HEK293 (cell line): ENCODE measurements at regions not wholly inside any gene's neighbourhood (a gene's known extent, or its start where the extent isn't known, plus 50 kb on each side); places are given as distances from the start of the nearest gene placed in this dataset.
"Not testable (repeated sequence)": the region's sequence is repeated elsewhere in the genome, so short reads cannot be mapped to it uniquely, and the experiment has no call there.

Source experiments
- CTCF ChIA-PET: fragments of 350-600 bp; formaldehyde crosslinking; extraction: SDS; loops from one replicate; lab custom pipeline; 2021; ENCODE audit warnings: antibody characterized with exemption; lab: Yijun Ruan, JAX
- POLR2A ChIA-PET: fragments of 300-600 bp; formaldehyde crosslinking; extraction: SDS; loops from one replicate; lab custom pipeline; 2020; ENCODE audit warnings: antibody characterized with exemption, inconsistent platforms; lab: Yijun Ruan, JAX
- H3K27ac ChIP-seq: fragments of 200-500 bp; sonication (Bioruptor generic); 2 replicates; pipeline ENCODE4 v1.5.1; 2014; ENCODE audit warnings: low read depth, low read length, control low read depth, inconsistent platforms; ENCODE audit errors: extremely low read depth
- H3K36me3 ChIP-seq, 2 experiments: fragments of 200-500 bp in 1 of 2; sonication (Bioruptor generic) in 1 of 2; 1 replicate in 1 of 2; 2 replicates in 1 of 2; pipeline ENCODE4 v1.5.1; 2014 to 2017; ENCODE audit warnings: inconsistent platforms in 2 of 2, low read length in 2 of 2; ENCODE audit not compliant: control insufficient read depth in 2 of 2, insufficient read depth in 1 of 2
- H3K4me1 ChIP-seq: fragments of 200-500 bp; sonication (Bioruptor generic); 2 replicates; pipeline ENCODE4 v1.5.1; 2014; ENCODE audit warnings: mild to moderate bottlenecking, low read length, inconsistent platforms; ENCODE audit not compliant: control insufficient read depth, insufficient read depth
- H3K4me3 ChIP-seq: 2 replicates; pipeline ENCODE4 v1.5.1; 2011; ENCODE audit warnings: low read depth, mild to moderate bottlenecking, control low read depth, low read length, moderate library complexity
- H3K9me3 ChIP-seq: fragments of 200-500 bp; sonication (Bioruptor generic); 2 replicates; pipeline ENCODE4 v1.5.1; 2014; ENCODE audit warnings: low read depth, low read length, inconsistent platforms; ENCODE audit not compliant: control insufficient read depth, insufficient read depth
- HOXD13 ChIP-seq: sonication (generic); formaldehyde crosslinking; IDR thresholded peaks from 2 replicates; pipeline ENCODE4 v1.8.0; 2022; ENCODE audit warnings: missing genetic modification reagents, borderline replicate concordance
- OSR2 ChIP-seq: fragments of 450-650 bp; formaldehyde crosslinking; IDR thresholded peaks from 2 replicates; pipeline ENCODE4 v1.5.1; 2016; ENCODE audit warnings: missing biosample characterization, missing genetic modification characterization
- PRDM2 ChIP-seq: fragments of 450-650 bp; formaldehyde crosslinking; IDR thresholded peaks from 2 replicates; pipeline ENCODE4 v1.5.1; 2016; ENCODE audit warnings: missing biosample characterization, missing genetic modification characterization, borderline replicate concordance
- TRIM28 ChIP-seq: IDR thresholded peaks from 2 replicates; pipeline ENCODE4 v1.6.1; 2011; ENCODE audit warnings: low read length, control low read depth, borderline replicate concordance
- ZBTB8A ChIP-seq: fragments of 450-650 bp; formaldehyde crosslinking; IDR thresholded peaks from 2 replicates; pipeline ENCODE4 v1.5.1; 2016; ENCODE audit warnings: missing biosample characterization, missing genetic modification characterization
- ZFHX2 ChIP-seq: fragments of 450-650 bp; formaldehyde crosslinking; conservative IDR thresholded peaks from 2 replicates; pipeline ENCODE4 v1.5.1; 2016; ENCODE audit warnings: missing biosample characterization, missing genetic modification characterization
- ZNF146 ChIP-seq: fragments of 450-650 bp; formaldehyde crosslinking; IDR thresholded peaks from 2 replicates; pipeline ENCODE4 v1.5.1; 2016; ENCODE audit warnings: missing biosample characterization, missing genetic modification characterization
- ZNF560 ChIP-seq: fragments of 450-650 bp; formaldehyde crosslinking; IDR thresholded peaks from 2 replicates; pipeline ENCODE4 v1.5.1; 2017; ENCODE audit warnings: missing biosample characterization, missing genetic modification characterization, borderline replicate concordance

DNA sequence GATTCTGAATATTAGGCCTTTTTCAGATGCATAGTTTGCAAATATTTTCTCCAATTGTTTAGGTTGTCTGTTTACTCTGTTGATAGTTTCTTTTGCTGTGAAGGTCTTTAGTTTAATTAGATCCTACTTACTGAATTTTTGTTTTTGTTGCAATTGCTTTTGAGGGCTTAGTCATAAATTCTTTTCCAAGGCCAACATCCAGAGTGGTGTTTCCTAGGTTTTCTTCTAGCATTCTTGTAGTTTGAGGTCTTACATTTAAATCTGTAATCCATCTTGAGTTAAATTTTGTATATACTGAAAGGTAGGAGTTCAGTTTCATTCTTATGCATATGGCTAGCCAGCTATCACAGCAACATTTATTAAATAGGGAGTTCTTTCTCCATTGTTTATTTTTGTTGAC lies 404.8 kb downstream of the LNPK start (continued):
- TF ChIP-seq PRDM2 (tag by site-specific recombination) (no peak), ZNF560 (tag by site-specific recombination) (no peak), OSR2 (tag by site-specific recombination) (no peak)

DNA sequence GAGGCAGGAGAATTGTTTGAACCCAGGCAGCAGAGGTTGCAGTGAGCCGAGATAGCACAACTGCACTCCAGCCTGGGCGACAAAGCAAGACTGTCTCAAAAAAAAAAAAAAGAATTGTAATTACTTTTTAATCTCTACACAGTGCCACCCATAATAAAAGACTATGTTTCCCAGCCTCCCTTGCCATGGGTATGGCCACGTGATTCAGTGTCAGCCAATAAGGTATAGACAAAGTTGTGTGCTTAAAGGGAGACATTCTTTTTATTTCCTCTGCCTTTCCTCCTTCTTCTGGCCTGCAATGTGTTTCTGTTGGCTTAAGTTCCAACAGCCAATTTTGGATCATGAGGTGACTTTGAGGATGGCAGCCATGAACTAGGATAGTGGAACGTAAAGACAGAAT lies 406.9 kb downstream of the LNPK start:
- POLR2A ChIA-PET, result no interaction called here
- TF ChIP-seq ZFHX2 (tag by site-specific recombination) (no peak), TRIM28 (0 out of 2 replicates have a peak, but pooled peaks have one; percentile 29)
- TF ChIP-seq, all 188 proteins: peak for 1
- CTCF ChIA-PET, result interaction anchor here (0.6 kb wide), 1 partner anchor 18 kb away, joined by 3 read pairs; no protein-coding TSS in a partner anchor
- Histone ChIP-seq H3K27ac (no peak overlapping the region), H3K36me3 (no peaks in the 10 kb centered on the region), H3K9me3 (no peaks in the 10 kb centered on the region), H3K4me1 (no peaks in the 10 kb centered on the region; the same call in 1 of the 2 replicates), H3K4me3 (no peak overlapping the region)

DNA sequence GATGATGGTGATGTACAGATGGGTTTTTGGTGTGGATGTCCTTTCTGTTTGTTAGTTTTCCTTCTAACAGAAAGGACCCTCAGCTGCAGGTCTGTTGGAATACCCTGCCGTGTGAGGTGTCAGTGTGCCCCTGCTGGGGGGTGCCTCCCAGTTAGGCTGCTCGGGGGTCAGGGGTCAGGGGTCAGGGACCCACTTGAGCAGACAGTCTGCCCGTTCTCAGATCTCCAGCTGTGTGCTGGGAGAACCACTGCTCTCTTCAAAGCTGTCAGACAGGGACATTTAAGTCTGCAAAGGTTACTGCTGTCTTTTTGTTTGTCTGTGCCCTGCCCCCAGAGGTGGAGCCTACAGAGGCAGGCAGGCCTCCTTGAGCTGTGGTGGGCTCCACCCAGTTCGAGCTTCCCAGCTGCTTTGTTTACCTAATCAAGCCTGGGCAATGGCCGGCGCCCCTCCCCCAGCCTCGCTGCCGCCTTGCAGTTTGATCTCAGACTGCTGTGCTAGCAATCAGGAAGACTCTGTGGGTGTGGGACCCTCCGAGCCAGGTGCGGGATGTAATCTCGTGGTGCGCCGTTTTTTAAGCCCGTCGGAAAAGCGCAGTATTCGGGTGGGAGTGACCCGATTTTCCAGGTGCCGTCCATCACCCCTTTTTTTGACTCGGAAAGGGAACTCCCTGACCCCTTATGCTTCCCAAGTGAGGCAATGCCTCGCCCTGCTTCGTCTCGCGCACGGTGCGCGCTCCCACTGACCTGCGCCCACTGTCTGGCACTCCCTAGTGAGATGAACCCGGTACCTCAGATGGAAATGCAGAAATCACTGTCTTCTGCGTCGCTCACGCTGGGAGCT lies 408.2 kb downstream of the LNPK start:
- H3K36me3 ChIP-seq, H3K4me3 ChIP-seq, H3K9me3 ChIP-seq, POLR2A ChIA-PET, CTCF ChIA-PET, H3K4me1 ChIP-seq, H3K27ac ChIP-seq: not testable (repeated sequence)

GRCh38 chr2:175588213-175588612 lies 406.7 kb upstream of the ATP5MC3 start:
- H3K36me3 ChIP-seq, H3K4me1 ChIP-seq, CTCF ChIA-PET: not testable (repeated sequence)

DNA sequence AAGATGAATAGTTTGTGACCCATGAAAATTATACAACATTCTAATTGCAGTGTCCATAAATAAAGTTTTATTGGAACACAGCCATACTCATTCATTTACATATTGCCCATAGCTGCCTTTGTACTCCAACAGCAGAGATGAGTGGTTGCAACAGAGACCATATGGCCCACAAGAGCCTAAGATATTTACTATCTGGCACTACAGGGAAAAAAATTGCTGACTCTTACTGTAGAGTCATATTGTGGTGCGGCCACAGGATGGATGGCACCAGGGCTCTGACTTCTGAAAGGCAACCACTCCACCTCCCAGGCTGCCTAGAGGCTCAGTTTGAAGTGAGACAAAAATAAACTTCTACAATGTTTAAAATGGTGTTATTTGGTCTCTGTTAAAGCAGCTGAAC lies 404.0 kb upstream of the ATP5MC3 start:
- H3K36me3 ChIP-seq, result no peaks in the 10 kb centered on the region
- ChIA-PET POLR2A (no interaction called here), CTCF (interaction anchor here (0.6 to 1.0 kb wide), 3 partner anchors 45 to 363 kb away, joined by 3 to 5 read pairs (median 4); no protein-coding TSS in a partner anchor)
- TF ChIP-seq ZBTB8A (tag by site-specific recombination), result no peak
- no peak for TF ChIP-seq HOXD13
- H3K4me3 ChIP-seq, result no peak overlapping the region
- no peaks in the 10 kb centered on the region for H3K4me1 ChIP-seq
- no peak overlapping the region for H3K27ac ChIP-seq
- no peaks in the 10 kb centered on the region for H3K9me3 ChIP-seq

More at GRCh38 chr2:175588213-175588612, 406.7 kb upstream of the ATP5MC3 start:
- peak; percentile 91 for TF ChIP-seq ZNF146 (tag by site-specific recombination)
- POLR2A ChIA-PET, H3K27ac ChIP-seq, H3K4me3 ChIP-seq, H3K9me3 ChIP-seq: not testable (repeated sequence)
